GM12878 (cell line): ENCODE measurements at regions not wholly inside any gene's neighbourhood (a gene's known extent, or its start where the extent isn't known, plus 50 kb on each side); places are given as distances from the start of the nearest gene placed in this dataset.

Experiments used
- ATAC-seq: fragments of 200-7000 bp; cut with Tn5 transposase; 3 replicates; pipeline ENCODE4 v1.9.1; 2020; ENCODE audit warnings: mild to moderate bottlenecking, moderate library complexity
- BruUV-seq: library from RNA; stranded (reverse); fragments of 400-500 nt; replicated peaks from 2 replicates; lab custom pipeline; 2021; lab: Mats Ljungman, UMichigan
- CTCF ChIA-PET: fragments of 300-600 bp; sonication (Branson Sonifier 250); formaldehyde crosslinking; extraction: SDS; loops from one replicate; lab custom pipeline; 2021; ENCODE audit warnings: inconsistent platforms; lab: Yijun Ruan, JAX
- POLR2A ChIA-PET: fragments of 350-600 bp; formaldehyde crosslinking; extraction: SDS; loops from one replicate; lab custom pipeline; 2021; ENCODE audit warnings: inconsistent platforms; lab: Charles Lee
- RAD21 ChIA-PET: fragments of 300-600 bp; sonication (Branson Sonifier 250); formaldehyde crosslinking; loops from one replicate; lab custom pipeline; 2023; ENCODE audit warnings: antibody characterized with exemption; ENCODE audit not compliant: unreplicated experiment; lab: Charles Lee
- SMC1A ChIA-PET: fragments of 300-600 bp; sonication (Branson Sonifier 250); formaldehyde crosslinking; loops from one replicate; lab custom pipeline; 2023; ENCODE audit not compliant: unreplicated experiment, uncharacterized antibody; lab: Charles Lee
- DNase-seq: peaks from one replicate; pipeline ENCODE4 v3.0.0-alpha.2; 2011; ENCODE audit warnings: low read depth, low spot score
- FAIRE-seq: peaks from 3 replicates; lab custom pipeline; 2011; peaks lifted over from hg19 to GRCh38; lab: Jason Lieb, UNC
- H2AFZ ChIP-seq: 2 replicates; pipeline ENCODE4 v1.6.0; 2011; ENCODE audit warnings: low read depth, low read length, control low read depth; ENCODE audit not compliant: control insufficient read depth
- H3K27ac ChIP-seq: 2 replicates; pipeline ENCODE4 v1.5.1; 2011; ENCODE audit warnings: control low read depth; ENCODE audit not compliant: control insufficient read depth, insufficient read depth
- H3K27me3 ChIP-seq, 2 experiments: replicated peaks in 1 of 2; 2 replicates each; pipeline versions ENCODE4 v1.6.0 to v1.6.1; 2011; ENCODE audit warnings: low read length in 1 of 2; ENCODE audit not compliant: control insufficient read depth in 2 of 2, insufficient read depth in 2 of 2
- H3K36me3 ChIP-seq, 2 experiments: 2 replicates each; pipeline ENCODE4 v1.5.1; 2011; ENCODE audit warnings: low read length in 1 of 2; ENCODE audit not compliant: control insufficient read depth in 2 of 2, insufficient read depth in 2 of 2
- H3K4me1 ChIP-seq: 2 replicates; pipeline ENCODE4 v1.6.1; 2011; ENCODE audit warnings: mild to moderate bottlenecking, low read length, moderate library complexity, mixed read lengths; ENCODE audit not compliant: control insufficient read depth, insufficient read depth
- H3K4me2 ChIP-seq: 2 replicates; pipeline ENCODE4 v1.6.0; 2011; ENCODE audit warnings: control low read depth; ENCODE audit not compliant: control insufficient read depth, insufficient read depth
- H3K4me3 ChIP-seq: fragments of 200-600 bp; sonication (generic); 2 replicates; pipeline ENCODE4 v1.5.1; 2016
- H3K79me2 ChIP-seq: 2 replicates; pipeline ENCODE4 v1.6.0; 2011; ENCODE audit warnings: low read length; ENCODE audit not compliant: control insufficient read depth, insufficient read depth
- H3K9ac ChIP-seq: 2 replicates; pipeline ENCODE4 v1.8.0; 2011; ENCODE audit warnings: low read length, control low read depth, mixed read lengths; ENCODE audit not compliant: control insufficient read depth, insufficient read depth
- H3K9me3 ChIP-seq: replicated peaks from 3 replicates; pipeline ENCODE4 v1.5.1; 2011; ENCODE audit warnings: mild to moderate bottlenecking, low read length; ENCODE audit not compliant: control insufficient read depth, insufficient read depth
- H4K20me1 ChIP-seq: 2 replicates; pipeline ENCODE4 v1.6.0; 2011; ENCODE audit not compliant: control insufficient read depth, insufficient read depth
- ASH2L ChIP-seq: fragments of 300-600, 200-600 bp; sonication (generic); IDR thresholded peaks from 2 replicates; pipeline ENCODE4 v1.6.1; 2017; ENCODE audit warnings: low read depth, mild to moderate bottlenecking, borderline replicate concordance
- LARP7 ChIP-seq: fragments of 450-650 bp; IDR thresholded peaks from 2 replicates; pipeline ENCODE4 v1.6.1; 2017; ENCODE audit warnings: mild to moderate bottlenecking
- MYB ChIP-seq: fragments of 150-350 bp; IDR thresholded peaks from 2 replicates; pipeline ENCODE4 v1.6.1; 2014; ENCODE audit warnings: mild to moderate bottlenecking, low read depth, low read length, borderline replicate concordance
- NFIC ChIP-seq: IDR thresholded peaks from 2 replicates; pipeline ENCODE4 v1.6.1; 2012; ENCODE audit warnings: low read depth, mild to moderate bottlenecking, inconsistent platforms, low read length, moderate library complexity
- TCF3 ChIP-seq: IDR thresholded peaks from 2 replicates; pipeline ENCODE4 v1.6.1; 2012; ENCODE audit warnings: low read depth, mild to moderate bottlenecking, low read length, borderline replicate concordance; ENCODE audit not compliant: insufficient read depth
- WGBS: methylation state at CpG from one replicate; pipeline ENCODE4 v1.1.6; 2016; ENCODE audit warnings: low lambda C conversion rate; ENCODE audit not compliant: insufficient replicate concordance, insufficient coverage; ENCODE audit errors: missing lambda C conversion rate; 5-methylcytosine and 5-hydroxymethylcytosine counted together
- in situ Hi-C: fragments of 300-500 bp; cut with MboI; formaldehyde crosslinking; loops from 9 replicates; pipeline ENCODE4 v1.14.3; 2018; ENCODE audit warnings: mixed read lengths
- intact Hi-C: fragments of 100-400 bp; cut with micrococcal nuclease; formaldehyde crosslinking; loops from one replicate; pipeline ENCODE4 v1.14.2; 2022; ENCODE audit not compliant: unreplicated experiment
- TF ChIP-seq, protein P1 (sequence below): IDR thresholded peaks from 2 replicates; pipeline ENCODE4 v1.6.1; 2011; ENCODE audit warnings: borderline replicate concordance, low read depth, mild to moderate bottlenecking, moderate library complexity, low read length; ENCODE audit not compliant: insufficient read depth, poor library complexity, severe bottlenecking
- TF ChIP-seq, protein P2 (sequence below): fragments of 450-650 bp; IDR thresholded peaks from 2 replicates; pipeline ENCODE4 v1.6.1; 2016; ENCODE audit warnings: mild to moderate bottlenecking, moderate library complexity, borderline replicate concordance
- TF ChIP-seq, protein P3 (sequence below): fragments of 150-350 bp; IDR thresholded peaks from 2 replicates; pipeline ENCODE4 v1.6.1; 2014; ENCODE audit warnings: mild to moderate bottlenecking, low read depth, low read length
- TF ChIP-seq, protein P4 (sequence below): fragments of 450-650 bp; IDR thresholded peaks from 2 replicates; pipeline ENCODE4 v1.6.1; 2017; ENCODE audit warnings: mild to moderate bottlenecking, moderate library complexity

DNA sequence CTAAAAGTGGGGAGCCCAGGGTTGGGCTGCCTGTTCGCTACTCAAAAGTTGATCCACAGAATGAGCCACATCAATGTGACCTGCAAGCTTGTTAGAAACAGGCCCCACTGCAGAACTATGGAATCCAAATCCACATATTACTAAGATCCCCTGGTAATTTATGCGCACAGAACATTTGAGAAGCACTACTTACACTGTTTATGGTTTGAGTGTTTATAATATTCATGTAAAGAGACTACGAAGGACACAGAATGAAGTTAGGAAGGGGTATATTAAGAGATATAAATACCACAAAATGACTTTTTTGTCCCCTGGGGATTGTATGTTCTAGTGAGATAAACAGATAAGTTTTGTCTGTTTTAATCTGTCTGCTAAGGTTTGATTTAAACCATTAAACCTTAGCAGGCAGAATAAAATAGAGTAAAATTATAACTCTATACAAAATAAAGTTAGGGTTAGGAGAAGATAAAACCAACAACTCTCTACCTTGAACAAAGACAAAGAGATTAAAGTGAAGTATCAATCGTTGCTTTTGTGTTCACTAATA, 666.9 kb upstream of the SOX9 start:
- ChIA-PET POLR2A (no interaction called here), SMC1A (no interaction called here), RAD21 (no interaction called here), CTCF (no interaction called here)
- DNase-seq (no peak), FAIRE-seq (no peak), ATAC-seq (no peak)
- Histone ChIP-seq H3K4me1 (no peaks in the 10 kb centered on the region), H3K4me3 (no peak overlapping the region), H3K79me2 (no peaks in the 10 kb centered on the region), H3K4me2 (no peak overlapping the region), H3K9ac (no peak overlapping the region), H2AFZ (no peak overlapping the region), H3K27me3 (no peaks in the 10 kb centered on the region), H4K20me1 (no peaks in the 10 kb centered on the region), H3K9me3 (no peaks in the 10 kb centered on the region), H3K36me3 (no peaks in the 10 kb centered on the region), H3K27ac (no peak overlapping the region)
- no peak for TF ChIP-seq MYB
- TF ChIP-seq, protein P1, sequence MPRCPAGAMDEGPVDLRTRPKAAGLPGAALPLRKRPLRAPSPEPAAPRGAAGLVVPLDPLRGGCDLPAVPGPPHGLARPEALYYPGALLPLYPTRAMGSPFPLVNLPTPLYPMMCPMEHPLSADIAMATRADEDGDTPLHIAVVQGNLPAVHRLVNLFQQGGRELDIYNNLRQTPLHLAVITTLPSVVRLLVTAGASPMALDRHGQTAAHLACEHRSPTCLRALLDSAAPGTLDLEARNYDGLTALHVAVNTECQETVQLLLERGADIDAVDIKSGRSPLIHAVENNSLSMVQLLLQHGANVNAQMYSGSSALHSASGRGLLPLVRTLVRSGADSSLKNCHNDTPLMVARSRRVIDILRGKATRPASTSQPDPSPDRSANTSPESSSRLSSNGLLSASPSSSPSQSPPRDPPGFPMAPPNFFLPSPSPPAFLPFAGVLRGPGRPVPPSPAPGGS, result no peak
- TF ChIP-seq LARP7, result no peak
- TF ChIP-seq NFIC, result no peak
- no peak for TF ChIP-seq TCF3
- no peak for TF ChIP-seq ASH2L
- TF ChIP-seq, protein P2, sequence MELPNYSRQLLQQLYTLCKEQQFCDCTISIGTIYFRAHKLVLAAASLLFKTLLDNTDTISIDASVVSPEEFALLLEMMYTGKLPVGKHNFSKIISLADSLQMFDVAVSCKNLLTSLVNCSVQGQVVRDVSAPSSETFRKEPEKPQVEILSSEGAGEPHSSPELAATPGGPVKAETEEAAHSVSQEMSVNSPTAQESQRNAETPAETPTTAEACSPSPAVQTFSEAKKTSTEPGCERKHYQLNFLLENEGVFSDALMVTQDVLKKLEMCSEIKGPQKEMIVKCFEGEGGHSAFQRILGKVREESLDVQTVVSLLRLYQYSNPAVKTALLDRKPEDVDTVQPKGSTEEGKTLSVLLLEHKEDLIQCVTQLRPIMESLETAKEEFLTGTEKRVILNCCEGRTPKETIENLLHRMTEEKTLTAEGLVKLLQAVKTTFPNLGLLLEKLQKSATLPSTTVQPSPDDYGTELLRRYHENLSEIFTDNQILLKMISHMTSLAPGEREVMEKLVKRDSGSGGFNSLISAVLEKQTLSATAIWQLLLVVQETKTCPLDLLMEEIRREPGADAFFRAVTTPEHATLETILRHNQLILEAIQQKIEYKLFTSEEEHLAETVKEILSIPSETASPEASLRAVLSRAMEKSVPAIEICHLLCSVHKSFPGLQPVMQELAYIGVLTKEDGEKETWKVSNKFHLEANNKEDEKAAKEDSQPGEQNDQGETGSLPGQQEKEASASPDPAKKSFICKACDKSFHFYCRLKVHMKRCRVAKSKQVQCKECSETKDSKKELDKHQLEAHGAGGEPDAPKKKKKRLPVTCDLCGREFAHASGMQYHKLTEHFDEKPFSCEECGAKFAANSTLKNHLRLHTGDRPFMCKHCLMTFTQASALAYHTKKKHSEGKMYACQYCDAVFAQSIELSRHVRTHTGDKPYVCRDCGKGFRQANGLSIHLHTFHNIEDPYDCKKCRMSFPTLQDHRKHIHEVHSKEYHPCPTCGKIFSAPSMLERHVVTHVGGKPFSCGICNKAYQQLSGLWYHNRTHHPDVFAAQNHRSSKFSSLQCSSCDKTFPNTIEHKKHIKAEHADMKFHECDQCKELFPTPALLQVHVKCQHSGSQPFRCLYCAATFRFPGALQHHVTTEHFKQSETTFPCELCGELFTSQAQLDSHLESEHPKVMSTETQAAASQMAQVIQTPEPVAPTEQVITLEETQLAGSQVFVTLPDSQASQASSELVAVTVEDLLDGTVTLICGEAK, result no peak
- TF ChIP-seq, protein P3, sequence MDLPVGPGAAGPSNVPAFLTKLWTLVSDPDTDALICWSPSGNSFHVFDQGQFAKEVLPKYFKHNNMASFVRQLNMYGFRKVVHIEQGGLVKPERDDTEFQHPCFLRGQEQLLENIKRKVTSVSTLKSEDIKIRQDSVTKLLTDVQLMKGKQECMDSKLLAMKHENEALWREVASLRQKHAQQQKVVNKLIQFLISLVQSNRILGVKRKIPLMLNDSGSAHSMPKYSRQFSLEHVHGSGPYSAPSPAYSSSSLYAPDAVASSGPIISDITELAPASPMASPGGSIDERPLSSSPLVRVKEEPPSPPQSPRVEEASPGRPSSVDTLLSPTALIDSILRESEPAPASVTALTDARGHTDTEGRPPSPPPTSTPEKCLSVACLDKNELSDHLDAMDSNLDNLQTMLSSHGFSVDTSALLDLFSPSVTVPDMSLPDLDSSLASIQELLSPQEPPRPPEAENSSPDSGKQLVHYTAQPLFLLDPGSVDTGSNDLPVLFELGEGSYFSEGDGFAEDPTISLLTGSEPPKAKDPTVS, result no peak
- TF ChIP-seq, protein P4, sequence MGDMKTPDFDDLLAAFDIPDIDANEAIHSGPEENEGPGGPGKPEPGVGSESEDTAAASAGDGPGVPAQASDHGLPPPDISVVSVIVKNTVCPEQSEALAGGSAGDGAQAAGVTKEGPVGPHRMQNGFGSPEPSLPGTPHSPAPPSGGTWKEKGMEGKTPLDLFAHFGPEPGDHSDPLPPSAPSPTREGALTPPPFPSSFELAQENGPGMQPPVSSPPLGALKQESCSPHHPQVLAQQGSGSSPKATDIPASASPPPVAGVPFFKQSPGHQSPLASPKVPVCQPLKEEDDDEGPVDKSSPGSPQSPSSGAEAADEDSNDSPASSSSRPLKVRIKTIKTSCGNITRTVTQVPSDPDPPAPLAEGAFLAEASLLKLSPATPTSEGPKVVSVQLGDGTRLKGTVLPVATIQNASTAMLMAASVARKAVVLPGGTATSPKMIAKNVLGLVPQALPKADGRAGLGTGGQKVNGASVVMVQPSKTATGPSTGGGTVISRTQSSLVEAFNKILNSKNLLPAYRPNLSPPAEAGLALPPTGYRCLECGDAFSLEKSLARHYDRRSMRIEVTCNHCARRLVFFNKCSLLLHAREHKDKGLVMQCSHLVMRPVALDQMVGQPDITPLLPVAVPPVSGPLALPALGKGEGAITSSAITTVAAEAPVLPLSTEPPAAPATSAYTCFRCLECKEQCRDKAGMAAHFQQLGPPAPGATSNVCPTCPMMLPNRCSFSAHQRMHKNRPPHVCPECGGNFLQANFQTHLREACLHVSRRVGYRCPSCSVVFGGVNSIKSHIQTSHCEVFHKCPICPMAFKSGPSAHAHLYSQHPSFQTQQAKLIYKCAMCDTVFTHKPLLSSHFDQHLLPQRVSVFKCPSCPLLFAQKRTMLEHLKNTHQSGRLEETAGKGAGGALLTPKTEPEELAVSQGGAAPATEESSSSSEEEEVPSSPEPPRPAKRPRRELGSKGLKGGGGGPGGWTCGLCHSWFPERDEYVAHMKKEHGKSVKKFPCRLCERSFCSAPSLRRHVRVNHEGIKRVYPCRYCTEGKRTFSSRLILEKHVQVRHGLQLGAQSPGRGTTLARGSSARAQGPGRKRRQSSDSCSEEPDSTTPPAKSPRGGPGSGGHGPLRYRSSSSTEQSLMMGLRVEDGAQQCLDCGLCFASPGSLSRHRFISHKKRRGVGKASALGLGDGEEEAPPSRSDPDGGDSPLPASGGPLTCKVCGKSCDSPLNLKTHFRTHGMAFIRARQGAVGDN, result no peak
- no TSS peak for BruUV-seq
- in situ Hi-C loops, result no loop called here
- 15% methylated on average over 4 of the region's 4 CpGs for WGBS
- intact Hi-C loops, result no loop called here
